SK-N-SH treated with all-trans-retinoic acid at 6 μM for 48 hours (cell line): ENCODE measurements at regions not wholly inside any gene's neighbourhood (a gene's known extent, or its start where the extent isn't known, plus 50 kb on each side); places are given as distances from the start of the nearest gene placed in this dataset.

ENCODE experiments used
- ATAC-seq: fragments of 200-7000 bp; cut with Tn5 transposase; 3 replicates; pipeline ENCODE4 v1.9.1; 2020; ENCODE audit warnings: mild to moderate bottlenecking, moderate library complexity
- ARNTL ChIP-seq: fragments of 450-650 bp; formaldehyde crosslinking; IDR thresholded peaks from 2 replicates; pipeline ENCODE4 v1.5.0; 2020; ENCODE audit warnings: low read depth, mild to moderate bottlenecking, moderate library complexity, borderline replicate concordance
- BACH2 ChIP-seq: fragments of 250-450 bp; sonication (Bioruptor Pico); IDR thresholded peaks from 2 replicates; pipeline ENCODE4 v1.9.0; 2021; ENCODE audit warnings: mild to moderate bottlenecking, borderline replicate concordance
- CREB5 ChIP-seq: fragments of 250-450 bp; sonication (Bioruptor Pico); IDR thresholded peaks from 2 replicates; pipeline ENCODE4 v1.5.1; 2020; ENCODE audit warnings: low read depth, mild to moderate bottlenecking, moderate library complexity
- CSDC2 ChIP-seq: fragments of 250-450 bp; sonication (Bioruptor Pico); IDR thresholded peaks from 2 replicates; pipeline ENCODE4 v1.5.0; 2020; ENCODE audit warnings: mild to moderate bottlenecking, moderate library complexity
- CSRNP3 ChIP-seq: fragments of 250-450 bp; sonication (Bioruptor Pico); IDR thresholded peaks from 2 replicates; pipeline ENCODE4 v1.5.1; 2021; ENCODE audit warnings: mild to moderate bottlenecking, moderate library complexity
- ESRRG ChIP-seq: fragments of 250-450 bp; sonication (Bioruptor Pico); IDR thresholded peaks from 2 replicates; pipeline ENCODE4 v1.6.1; 2021; ENCODE audit warnings: mild to moderate bottlenecking
- GLIS3 ChIP-seq: fragments of 250-450 bp; sonication (Bioruptor Pico); IDR thresholded peaks from 2 replicates; pipeline ENCODE4 v1.5.0; 2020; ENCODE audit warnings: mild to moderate bottlenecking, moderate library complexity
- ISL1 ChIP-seq: fragments of 250-450 bp; sonication (Bioruptor Pico); IDR thresholded peaks from 2 replicates; pipeline ENCODE4 v2.1.2; 2022; ENCODE audit warnings: mild to moderate bottlenecking, moderate library complexity
- PATZ1 ChIP-seq: fragments of 250-450 bp; sonication (Bioruptor Pico); IDR thresholded peaks from 2 replicates; pipeline ENCODE4 v1.8.0; 2020; ENCODE audit warnings: mild to moderate bottlenecking, moderate library complexity, borderline replicate concordance
- POU6F1 ChIP-seq: fragments of 250-450 bp; sonication (Bioruptor Pico); IDR thresholded peaks from 2 replicates; pipeline ENCODE4 v1.8.0; 2021; ENCODE audit warnings: low read depth, mild to moderate bottlenecking, moderate library complexity, borderline replicate concordance
- RARB ChIP-seq: fragments of 250-450 bp; sonication (Bioruptor Pico); IDR thresholded peaks from 2 replicates; pipeline ENCODE4 v1.8.0; 2021; ENCODE audit warnings: mild to moderate bottlenecking, moderate library complexity
- SNAI2 ChIP-seq: fragments of 250-450 bp; sonication (Bioruptor Pico); IDR thresholded peaks from 2 replicates; pipeline ENCODE4 v1.5.0; 2020; ENCODE audit warnings: mild to moderate bottlenecking, moderate library complexity
- TCF4 ChIP-seq: fragments of 250-450 bp; sonication (Bioruptor Pico); IDR thresholded peaks from 2 replicates; pipeline ENCODE4 v1.8.0; 2021; ENCODE audit warnings: mild to moderate bottlenecking, moderate library complexity, borderline replicate concordance
- TOX ChIP-seq: fragments of 250-450 bp; sonication (Bioruptor Pico); IDR thresholded peaks from 2 replicates; pipeline ENCODE4 v1.8.0; 2021; ENCODE audit warnings: mild to moderate bottlenecking, moderate library complexity, borderline replicate concordance
- ZC3H10 ChIP-seq: fragments of 250-450 bp; sonication (Bioruptor Pico); IDR thresholded peaks from 2 replicates; pipeline ENCODE4 v1.5.1; 2021; ENCODE audit warnings: mild to moderate bottlenecking, moderate library complexity
- ZFP3 ChIP-seq: fragments of 250-450 bp; sonication (Bioruptor Pico); IDR thresholded peaks from 2 replicates; pipeline ENCODE4 v1.5.0; 2020; ENCODE audit warnings: mild to moderate bottlenecking, moderate library complexity
- ZFP30 ChIP-seq: fragments of 450-650 bp; formaldehyde crosslinking; IDR thresholded peaks from 2 replicates; pipeline ENCODE4 v1.5.0; 2022; ENCODE audit warnings: mild to moderate bottlenecking, moderate library complexity
- ZNF565 ChIP-seq: fragments of 450-650 bp; formaldehyde crosslinking; conservative IDR thresholded peaks from 2 replicates; pipeline ENCODE4 v1.5.0; 2020; ENCODE audit warnings: low read depth, mild to moderate bottlenecking, moderate library complexity

DNA sequence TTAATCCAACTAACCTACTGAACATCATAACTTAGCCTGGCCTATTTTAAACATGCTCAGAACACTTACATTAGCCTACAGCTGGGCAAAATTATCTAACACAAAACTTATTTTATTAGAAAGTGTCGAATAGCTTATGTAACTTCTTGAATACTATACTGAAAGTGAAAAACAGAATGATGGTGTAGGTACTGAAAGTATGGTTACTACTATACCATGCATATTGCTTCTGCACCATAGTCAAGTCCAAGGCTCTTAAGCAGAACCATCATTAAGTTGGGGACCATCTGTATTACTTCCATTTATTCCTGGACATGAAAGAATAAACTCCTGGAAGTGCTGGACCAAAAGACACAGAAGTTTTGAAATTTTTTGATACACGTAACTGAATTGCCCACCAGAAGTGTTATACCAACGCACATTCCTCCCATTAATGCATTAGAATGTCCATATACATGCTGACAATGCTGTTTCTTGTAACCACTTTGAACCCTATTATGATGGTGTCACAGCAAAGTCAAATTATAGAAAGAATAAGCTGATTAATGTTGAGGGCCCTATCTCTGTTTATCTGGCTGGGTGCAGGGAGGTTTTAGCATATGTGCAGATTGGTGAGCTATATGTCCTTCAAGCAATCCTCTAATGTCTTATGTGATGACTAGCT lies 375.7 kb downstream of the ACTL7B start:
- ATAC-seq: no peak
- TF ChIP-seq ZNF565: no peak
- TF ChIP-seq CSDC2 (CRISPR knock-in tag): no peak
- no peak for TF ChIP-seq GLIS3 (CRISPR knock-in tag)
- TF ChIP-seq RARB (CRISPR knock-in tag): no peak
- TF ChIP-seq ZFP30 (CRISPR knock-in tag): no peak
- no peak for TF ChIP-seq POU6F1
- no peak for TF ChIP-seq ESRRG (CRISPR knock-in tag)
- no peak for TF ChIP-seq BACH2 (CRISPR knock-in tag)
- TF ChIP-seq TOX: no peak
- no peak for TF ChIP-seq ISL1 (CRISPR knock-in tag)

DNA sequence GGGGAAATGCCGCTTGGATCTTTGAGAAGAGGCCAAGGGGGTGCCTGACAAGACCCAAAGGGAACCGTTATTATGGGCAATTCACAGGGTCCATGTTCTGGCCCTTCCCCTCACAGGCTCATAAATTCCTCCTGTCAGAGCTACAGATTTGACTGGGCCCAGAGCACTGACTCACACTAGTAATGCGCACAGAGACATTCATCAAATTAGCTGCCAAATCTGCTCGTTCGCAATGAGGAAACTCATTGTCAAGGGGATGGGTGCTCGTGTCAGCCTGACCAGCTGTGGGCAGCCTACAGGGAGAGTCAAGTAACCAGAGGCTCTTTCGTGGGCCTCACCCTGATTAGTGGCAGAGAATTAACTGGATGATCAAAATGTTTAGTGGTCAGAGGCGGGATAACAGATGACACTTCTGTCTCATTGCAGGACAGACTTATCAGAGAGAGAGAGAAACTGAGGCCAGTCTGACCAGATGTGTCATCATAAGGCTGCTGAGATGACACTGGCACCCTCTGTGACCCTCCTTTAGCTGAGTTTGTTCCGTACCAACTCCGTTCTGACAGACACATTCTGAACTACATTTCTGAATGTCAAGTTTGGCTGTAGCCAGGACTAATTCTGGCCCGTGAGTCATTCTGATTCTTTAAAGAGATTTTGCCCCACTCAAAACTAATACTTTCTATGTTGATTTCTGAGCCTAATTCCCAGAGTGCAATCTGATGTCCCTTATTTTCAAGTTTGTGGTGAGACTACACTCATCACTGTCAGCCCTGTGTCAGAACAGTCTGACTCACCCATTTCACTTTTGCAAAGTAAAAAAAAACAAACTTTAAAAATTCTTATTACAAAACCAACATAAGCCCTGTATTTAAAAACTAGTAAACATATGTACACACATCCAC lies 377.1 kb downstream of the ACTL7B start:
- ATAC-seq: peak; percentile 75
- TF ChIP-seq TOX (peak; percentile 74), ZNF565 (no peak), ZFP3 (CRISPR knock-in tag) (no peak), ZC3H10 (CRISPR knock-in tag) (0 out of 2 replicates have a peak, but pooled peaks have one; percentile 30)

GRCh38 chr9:108477529-108478006 lies 378.2 kb downstream of the ACTL7B start:
- TF ChIP-seq CREB5 (CRISPR knock-in tag): no peak
- TF ChIP-seq CSRNP3 (CRISPR knock-in tag): no peak
- no peak for TF ChIP-seq ISL1 (CRISPR knock-in tag)
- TF ChIP-seq SNAI2 (CRISPR knock-in tag): no peak
- TF ChIP-seq ZC3H10 (CRISPR knock-in tag): no peak
- TF ChIP-seq GLIS3 (CRISPR knock-in tag): no peak
- TF ChIP-seq RARB (CRISPR knock-in tag): no peak
- TF ChIP-seq ZFP3 (CRISPR knock-in tag): no peak
- TF ChIP-seq, all 23 proteins: peak for 0
- ATAC-seq: peak; percentile 10; the same call in 2 of the 3 replicates

GRCh38 chr9:108476574-108476973 lies 379.2 kb downstream of the ACTL7B start:
- ATAC-seq: no peak
- no peak for TF ChIP-seq CSRNP3 (CRISPR knock-in tag)
- no peak for TF ChIP-seq CREB5 (CRISPR knock-in tag)
- no peak for TF ChIP-seq TCF4 (CRISPR knock-in tag)
- no peak for TF ChIP-seq SNAI2 (CRISPR knock-in tag)
- TF ChIP-seq ZNF565: no peak
- TF ChIP-seq PATZ1 (CRISPR knock-in tag): no peak
- no peak for TF ChIP-seq ARNTL (CRISPR knock-in tag)
